Stimulated activated CD8-positive, alpha-beta memory T cell treated with anti-CD3 and anti-CD28 coated beads, Interleukin-2, amount 100 ng/mL, for 48 hours (primary cell): ENCODE measurements at regions not wholly inside any gene's neighbourhood (a gene's known extent, or its start where the extent isn't known, plus 50 kb on each side); places are given as distances from the start of the nearest gene placed in this dataset.
A peak's percentile ranks its signal among the peaks of the same experiment; 100 is the strongest.
"Not testable (repeated sequence)": the region's sequence is repeated elsewhere in the genome, so short reads cannot be mapped to it uniquely, and the experiment has no call there.

Experiments used
- DNase-seq, 2 donors: peaks; one replicate each; pipeline ENCODE4 v3.0.0-alpha.2; 2020; ENCODE audit warnings: low read depth in 2 of 2

DNA sequence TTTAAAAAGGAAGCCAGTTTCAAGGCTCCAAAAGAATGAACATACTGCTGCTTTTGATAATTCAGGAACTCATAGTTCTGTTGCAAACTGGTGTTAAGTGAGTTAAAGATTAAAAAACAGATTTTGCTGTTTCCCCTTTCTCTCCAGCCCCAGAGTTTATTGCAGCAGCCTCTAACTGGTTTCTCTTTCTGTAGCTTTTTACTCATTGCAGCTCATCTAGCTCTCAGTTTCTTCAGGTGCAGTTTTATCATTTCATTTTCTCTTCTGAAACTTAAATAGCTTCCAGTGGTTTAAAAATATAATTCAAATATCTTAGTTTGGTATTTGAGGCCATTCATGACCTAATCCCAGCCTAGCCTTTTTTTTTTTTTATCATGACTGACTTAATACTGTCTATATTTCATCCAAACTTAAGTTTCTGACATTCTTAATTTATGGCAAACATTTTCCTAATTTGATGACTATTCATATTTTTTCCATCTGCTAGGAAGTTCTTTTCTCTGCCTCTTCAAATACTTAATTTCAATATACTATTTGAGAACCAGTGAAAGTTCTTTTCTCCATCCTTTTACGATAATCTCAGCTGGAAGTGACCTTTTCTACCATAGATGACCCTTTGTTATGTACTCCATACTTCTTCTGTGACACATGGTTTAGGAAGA lies 252.7 kb upstream of the GRIA1 start:
- DNase-seq, result no peak

DNA sequence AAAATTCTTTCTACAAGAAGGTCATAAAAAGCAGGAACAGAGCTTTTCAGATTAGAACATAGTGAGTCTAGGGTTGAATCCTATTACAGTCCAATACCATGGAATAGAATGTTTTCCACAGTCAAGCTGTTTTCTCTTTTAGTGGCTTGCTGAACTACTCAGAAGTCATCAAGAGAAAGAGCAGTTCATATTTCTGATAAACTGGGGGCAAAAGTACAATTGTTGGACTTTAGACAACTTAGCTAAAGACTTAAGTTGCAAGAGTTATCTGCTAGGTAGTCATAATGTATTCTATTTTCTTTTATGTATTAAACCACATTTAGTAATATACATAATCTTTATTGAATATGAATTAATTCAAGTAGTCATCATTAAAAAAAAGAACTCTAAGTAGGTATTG lies 233.1 kb upstream of the GRIA1 start:
- no peak for DNase-seq

DNA sequence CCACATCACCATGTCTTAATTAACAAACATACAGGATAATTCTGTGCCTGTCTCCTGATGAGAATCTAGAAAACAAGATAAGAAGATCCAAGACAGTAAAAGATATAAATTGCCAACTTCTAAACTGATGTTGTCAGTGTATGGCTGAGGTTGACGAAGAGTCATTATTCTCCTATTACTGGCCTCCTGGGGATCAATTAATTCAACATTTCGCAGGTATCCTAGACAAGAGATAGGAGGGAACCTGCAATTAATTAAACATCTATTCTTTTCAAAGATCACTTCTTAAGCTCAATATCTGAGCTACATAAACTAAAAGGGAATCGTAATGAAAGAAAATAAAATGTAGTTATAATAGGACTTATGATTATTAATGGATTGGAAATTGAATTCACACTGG lies 232.0 kb upstream of the GRIA1 start:
- DNase-seq, result no peak

DNA sequence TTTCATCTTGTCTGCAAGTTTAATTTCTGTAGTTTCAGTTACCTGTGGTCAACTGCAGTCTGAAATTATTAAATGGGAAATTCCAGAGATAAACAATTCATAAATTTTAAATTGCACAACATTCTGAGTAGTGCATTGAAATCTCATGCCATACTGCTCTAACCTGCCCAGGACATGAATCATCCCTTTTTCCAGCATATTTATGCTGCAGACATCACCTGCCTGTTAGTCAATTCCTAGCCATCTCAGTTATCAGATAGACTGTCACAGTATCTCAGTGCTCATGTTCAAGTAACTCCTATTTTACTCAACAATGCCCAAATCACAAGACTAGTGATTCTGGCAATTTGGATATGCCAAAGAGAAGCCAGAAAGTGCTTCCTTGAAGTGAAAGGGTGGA lies 223.0 kb upstream of the GRIA1 start:
- no peak for DNase-seq

DNA sequence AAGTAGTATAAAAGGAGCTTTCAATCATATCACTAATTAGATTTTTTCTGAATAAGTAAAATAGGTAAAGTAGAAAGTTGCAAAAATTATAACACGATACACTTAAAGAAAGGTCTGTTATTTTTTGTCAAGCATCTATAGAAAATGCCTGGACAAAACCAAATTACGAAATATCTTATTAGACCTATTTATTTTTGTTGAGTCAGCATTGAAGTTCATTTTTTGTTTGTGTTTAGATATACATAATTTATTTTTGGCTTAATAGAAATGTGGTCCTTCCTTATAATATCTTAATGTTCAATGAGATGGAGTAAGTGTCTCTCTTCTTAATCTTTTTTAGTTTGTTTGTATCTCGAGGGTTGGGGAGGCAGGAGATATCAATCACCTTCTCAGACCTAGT lies 214.8 kb upstream of the GRIA1 start:
- DNase-seq, result no peak

DNA sequence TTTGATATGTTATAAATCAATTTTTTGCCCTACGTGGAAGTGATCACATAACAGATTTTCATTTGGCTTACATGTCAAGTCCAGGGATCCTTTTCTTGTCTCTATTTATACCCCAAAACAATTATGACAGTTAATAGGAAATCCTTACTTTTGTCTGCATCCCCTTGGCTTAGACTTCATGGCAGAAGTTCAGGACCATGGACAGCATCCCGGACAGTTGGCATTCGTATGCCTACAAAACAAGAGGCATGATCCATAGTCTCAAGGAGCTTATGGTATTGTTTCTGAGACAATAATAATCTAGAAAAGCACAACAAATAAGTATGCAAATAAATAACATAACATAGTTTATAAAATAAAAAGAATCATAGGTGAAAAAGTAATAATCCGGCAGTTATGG lies 214.3 kb upstream of the GRIA1 start:
- no peak for DNase-seq

DNA sequence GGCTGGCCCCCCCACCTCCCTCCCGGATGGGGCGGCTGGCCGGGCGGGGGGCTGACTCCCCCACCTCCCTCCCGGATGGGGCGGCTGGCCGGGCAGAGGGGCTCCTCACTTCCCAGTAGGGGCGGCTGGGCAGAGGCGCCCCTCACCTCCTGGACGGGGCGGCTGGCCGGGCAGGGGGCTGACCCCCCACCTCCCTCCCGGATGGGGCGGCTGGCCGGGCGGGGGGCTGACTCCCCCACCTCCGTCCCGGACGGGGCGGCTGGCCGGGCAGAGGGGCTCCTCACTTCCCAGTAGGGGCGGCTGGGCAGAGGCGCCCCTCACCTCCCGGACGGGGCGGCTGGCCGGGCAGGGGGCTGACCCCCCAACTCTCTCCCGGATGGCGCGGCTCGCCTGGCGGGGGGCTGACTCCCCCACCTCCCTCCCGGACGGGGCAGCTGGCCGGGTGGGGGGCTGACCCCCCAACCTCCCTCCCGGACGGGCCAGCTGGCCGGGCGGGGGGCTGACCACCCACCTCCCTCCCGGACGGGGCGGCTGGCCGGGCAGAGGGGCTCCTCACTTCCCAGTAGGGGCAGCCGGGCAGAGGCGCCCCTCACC lies 194.1 kb upstream of the GRIA1 start:
- not testable (repeated sequence) for DNase-seq

DNA sequence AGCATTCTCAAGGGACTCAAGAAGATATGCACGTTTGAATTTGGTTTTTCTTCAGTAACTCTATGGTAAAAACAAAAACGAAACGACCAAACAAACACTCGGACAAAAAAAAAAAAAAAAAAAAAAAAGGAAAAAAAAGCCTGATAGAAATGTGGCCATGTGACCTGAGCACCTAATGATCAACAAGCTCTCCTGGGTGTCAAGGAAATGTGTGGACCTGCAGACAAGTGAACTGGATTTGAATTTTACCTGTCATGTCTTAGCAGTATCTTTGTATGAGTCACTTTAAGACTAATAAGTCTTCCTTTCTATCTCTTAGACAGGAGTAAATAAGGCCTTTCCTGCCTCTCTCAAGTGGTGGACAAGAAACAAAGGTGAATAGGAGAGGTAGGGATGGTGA lies 190.6 kb upstream of the GRIA1 start:
- DNase-seq, result no peak

DNA sequence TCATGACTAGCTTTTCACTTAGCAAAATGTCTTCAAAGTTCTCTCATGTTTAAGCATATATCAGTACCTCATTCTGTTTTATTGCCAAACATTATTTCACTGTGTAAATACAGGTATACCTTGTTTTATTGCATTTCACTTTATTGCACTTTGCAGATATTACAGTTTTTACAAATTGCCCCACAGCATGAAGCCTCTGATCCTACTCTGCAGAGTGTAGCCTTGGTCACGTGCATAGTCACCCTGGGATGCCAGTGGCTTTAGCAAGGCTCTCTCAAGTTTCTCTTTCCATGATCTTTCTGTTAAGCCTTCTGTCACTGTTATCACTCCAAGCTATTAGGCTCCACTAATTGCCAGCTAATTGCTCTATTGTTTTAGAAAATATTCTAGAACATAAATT lies 182.2 kb upstream of the GRIA1 start:
- DNase-seq, result no peak

DNA sequence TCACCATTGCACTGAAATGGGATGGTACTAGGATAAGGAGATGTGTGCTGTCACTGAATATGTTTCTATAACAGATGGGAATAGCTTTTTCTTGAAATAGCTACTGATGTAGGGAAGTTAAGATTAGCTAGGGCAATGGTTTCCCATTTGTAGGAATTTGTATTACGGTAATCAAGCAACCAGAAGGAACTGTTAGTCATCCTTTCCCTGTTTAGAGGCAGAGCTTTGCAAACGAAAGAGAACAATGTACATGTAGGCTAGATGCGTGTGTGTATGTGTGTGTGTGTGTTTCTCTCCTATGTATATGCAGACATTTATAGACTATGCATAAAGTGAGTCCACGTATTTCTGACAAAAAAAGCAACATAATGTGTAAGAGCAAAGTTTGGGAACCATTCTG lies 171.9 kb upstream of the GRIA1 start:
- DNase-seq, result no peak

DNA sequence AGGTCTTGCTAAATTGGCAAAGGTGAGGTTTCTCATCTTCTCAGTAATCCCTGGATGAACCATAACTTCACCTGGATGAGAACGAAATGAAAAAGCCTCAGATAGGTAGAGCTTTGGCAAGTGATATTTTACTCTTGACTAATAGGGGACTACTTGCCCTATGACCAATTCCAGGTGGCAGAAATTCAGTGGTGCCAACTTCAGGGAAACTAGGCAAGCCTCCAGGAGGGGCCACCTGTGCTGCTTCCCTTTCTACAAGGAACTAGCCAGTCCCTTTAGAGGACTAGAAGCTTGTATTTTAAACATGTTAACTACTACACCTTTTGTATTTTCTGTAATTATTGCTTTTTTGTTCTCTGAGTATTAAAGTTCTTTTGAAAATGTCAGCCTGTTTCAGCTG lies 169.0 kb upstream of the GRIA1 start:
- DNase-seq, result no peak

DNA sequence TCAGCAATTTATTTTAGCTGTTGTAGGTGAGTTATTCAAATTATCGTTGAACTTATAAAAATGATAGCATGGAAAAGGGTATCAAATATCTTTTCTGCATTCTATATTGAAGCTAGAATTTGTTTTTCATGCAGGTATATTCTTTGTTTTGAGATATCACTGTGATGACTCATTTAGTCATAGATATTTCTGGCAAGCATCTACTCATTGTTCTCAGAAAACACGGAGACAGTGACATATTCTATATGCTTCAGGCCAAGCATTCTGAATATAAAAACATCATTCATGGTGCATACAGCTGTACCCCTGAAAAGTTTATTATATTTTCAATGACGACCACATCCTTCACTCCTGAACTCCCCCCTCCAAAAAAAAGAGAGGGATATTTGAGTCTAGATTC lies 150.3 kb upstream of the GRIA1 start:
- no peak for DNase-seq

DNA sequence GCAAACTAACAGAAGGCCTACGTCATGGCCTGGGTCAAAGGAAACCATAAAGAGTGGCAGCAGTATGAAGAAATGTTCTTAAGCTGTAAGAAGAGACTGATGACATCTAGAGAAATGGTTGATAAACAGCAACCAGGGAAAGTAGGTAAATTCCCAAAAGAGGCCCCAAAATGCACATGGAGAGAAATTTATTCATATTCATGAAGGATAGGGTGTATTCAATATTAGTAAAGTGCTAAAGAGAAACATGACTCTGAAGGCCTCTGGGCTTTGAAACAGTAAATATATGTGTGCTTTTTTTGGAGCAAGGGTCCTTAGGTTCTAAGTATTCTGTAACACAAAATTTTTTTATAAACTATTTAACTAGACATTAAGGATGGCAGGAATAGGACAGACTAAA lies 149.7 kb upstream of the GRIA1 start:
- DNase-seq, result no peak

DNA sequence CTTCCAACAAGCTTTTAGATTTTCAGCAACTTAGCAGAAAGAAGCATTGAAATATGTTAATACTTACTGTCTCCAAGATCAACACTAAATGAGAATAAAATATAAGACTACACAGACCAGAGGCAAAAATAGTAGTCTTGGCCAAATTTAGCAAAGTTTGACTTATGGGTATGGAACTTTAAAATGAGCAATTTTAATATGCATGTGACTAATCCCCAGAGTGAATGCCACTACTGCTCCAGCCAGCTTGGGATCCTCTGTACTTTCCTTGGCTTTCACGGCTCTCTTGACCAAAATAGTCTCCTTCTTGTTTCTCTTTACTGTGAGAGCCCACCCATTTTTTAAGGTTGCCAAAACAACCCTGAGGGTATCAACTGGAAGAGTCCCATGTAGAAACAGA lies 148.0 kb upstream of the GRIA1 start:
- DNase-seq, result no peak

DNA sequence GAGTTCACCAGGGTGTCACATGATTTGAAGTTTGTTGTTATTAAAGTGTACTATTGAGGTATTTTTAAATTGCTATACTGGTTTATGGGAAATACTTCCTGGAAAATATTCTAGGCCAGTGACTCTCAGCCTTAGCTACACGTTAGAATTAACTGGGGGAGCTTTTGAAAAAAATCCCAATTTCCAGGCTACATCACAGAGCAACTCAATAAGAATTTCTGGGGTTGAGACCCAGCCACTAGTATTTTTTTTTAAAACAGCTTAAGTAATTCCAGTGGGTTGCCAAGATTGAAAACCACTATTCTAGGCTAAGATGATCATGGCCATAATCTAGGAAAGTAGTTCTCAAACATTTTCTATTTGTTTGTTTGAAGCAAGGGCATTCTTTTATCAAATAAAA lies 142.9 kb upstream of the GRIA1 start:
- DNase-seq, result no peak

DNA sequence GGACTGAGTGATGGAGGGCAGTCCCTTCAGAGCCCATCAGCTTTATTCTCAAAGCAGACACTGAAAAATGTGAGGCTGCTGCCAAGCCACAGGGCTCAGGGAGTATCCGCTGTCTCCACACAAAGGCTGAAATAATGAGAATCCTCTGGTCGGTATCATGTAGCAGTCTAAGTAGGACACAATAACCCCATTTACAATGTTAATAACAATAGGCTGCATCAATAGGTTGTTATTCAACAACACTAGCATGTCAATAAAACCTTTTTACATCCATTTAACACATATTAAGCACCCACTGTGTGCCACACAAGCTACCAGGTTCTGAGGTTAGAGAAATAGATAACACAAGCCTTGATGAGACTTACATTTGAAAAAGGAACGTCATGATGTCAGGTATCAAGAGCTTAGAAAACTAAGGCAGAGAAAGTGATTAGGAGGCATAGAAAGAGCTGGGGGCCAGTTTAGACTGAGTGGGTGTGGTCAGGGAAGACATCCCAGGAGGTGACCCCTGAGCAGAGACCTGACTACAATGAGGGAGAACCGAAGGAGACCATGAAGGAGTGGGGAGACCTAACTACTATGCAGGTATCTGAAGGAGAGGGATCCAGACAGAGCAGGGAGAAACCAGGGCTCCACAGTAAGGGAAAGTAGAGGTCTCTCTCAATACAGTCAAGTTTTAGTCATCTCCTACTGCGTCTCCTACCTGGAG lies 140.1 kb upstream of the GRIA1 start:
- no peak for DNase-seq

DNA sequence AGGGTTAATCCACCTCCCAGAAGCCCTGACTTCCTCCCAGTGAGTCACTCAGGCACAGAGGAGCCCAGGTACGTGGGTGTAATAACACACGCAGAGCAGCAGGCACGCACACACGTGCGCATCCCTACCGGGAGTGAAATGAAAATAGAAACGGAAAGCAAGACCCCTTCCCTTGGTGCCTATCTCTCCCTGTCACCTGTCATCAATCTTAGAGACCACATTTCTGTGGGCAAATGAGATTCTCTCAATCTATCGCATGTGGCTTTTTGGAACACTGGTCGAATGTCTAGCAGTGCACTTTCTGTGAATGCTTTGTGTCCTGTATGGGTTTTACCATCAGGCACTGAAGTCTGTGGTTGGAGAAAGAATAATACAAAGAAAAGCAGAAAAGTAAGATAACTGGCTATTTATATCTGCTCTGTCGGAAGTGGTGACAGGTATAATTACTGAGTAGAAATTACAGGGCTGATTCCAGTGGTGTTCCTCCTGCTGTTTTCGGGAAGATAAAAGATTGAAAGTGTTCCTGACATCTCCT lies 137.7 kb upstream of the GRIA1 start:
- DNase-seq, result peak in 1 of 2 donors; percentile 1

DNA sequence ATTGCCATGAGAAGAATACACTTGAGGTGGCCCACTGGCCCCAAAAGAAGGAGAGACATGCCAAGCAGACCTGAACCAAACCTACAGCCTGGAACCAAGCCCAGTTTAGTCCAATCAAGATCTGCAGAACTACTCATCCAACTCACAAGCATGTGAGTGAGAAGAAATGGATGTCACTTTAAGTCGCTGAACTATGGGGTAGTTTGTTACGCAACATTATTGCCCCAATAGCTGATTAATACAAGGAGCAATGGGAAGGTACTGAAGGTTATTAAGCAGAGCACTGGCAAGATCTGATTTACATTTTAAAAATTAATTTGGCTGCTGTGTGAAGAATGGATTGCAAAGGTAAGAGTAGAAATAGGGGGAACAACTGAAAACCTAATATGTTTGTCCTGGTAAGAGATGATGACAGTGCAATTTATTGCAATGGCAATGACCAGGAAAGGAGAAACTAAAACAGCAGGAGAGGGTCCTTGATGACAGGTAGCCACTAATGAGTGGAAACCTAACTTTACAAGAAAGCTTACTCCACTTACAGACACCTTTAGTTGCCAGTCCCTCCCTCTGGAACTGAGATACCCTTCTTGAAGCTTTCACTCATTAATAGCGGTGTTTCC lies 132.9 kb upstream of the GRIA1 start:
- no peak for DNase-seq

DNA sequence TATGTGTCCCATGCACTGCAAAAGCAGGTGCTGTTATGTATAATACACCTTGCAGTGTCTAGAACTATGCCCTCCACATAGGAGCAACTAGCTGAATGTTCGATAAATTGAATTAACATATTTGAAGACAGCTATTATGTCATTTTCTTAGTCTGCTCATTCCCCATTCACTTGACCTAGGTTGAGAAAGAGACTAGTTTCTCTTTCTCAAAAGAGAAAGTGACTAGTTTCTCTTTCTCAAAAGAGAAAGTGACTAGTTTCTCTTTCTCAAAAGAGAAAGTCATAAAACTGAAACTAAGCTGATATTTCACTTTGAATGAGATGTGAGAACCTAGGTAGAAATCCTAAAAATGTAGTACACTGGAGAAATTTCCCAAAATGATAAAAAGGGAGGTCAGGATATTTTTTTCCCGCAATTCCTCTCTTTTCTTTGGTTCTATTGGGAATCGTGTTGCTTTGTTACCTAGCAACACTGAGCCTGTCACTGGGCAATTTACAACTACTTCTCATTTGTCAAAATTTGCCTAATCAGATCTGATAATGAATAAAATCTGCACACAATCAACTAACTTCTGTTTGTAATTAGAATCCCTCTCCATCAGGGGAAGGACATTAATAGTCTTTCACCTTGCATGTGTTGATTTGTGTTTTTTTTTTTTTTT lies 132.0 kb upstream of the GRIA1 start:
- DNase-seq, result no peak

DNA sequence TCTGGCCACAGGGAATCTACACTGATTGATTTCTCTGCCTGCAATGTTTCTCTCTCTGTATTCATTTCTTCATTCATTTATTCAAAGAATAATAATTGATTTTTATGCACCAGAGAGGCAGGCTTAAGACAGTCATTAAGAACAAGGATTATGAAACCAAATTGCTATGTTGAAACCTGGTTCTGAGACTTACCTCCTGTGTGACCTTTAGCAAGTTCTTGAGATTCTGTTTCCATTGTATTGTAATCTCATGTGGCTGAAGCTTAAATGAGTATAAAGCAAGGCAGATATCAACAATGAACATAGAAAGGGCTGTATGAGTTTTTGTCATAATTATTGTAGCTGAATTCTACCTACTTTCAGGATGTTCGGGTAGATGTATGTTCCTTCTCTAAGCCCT lies 129.6 kb upstream of the GRIA1 start:
- no peak for DNase-seq

DNA sequence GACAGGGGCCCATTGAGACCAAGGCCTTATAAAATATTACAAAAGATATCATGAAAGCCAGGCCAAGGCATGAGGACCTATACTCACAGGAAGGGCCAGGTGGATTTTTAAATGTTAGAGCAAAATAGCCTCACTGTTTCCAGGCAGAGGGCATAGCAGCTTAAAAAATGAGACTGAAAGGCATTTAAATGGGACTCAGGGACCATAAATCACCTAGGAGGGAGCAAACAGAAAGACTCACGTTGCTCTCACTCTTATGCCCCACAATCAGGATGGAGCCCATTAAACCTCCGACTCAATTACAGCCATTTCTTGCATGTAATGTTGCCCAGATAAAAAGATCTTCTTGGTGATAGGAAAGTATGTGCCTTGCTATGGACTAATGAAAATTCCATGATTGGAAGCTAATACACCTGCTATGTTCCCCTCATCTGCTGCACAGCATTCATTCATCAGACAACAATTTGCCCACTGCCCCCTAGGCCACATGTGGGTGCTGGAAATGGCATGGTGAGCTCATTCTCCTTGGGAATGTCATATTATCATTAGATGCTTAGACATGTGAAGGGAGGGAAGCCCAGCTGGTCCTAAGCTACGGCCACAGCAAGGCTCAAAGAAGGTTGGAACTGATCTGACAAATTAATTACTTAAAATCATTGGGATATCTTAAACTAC lies 128.6 kb upstream of the GRIA1 start:
- DNase-seq, result no peak

DNA sequence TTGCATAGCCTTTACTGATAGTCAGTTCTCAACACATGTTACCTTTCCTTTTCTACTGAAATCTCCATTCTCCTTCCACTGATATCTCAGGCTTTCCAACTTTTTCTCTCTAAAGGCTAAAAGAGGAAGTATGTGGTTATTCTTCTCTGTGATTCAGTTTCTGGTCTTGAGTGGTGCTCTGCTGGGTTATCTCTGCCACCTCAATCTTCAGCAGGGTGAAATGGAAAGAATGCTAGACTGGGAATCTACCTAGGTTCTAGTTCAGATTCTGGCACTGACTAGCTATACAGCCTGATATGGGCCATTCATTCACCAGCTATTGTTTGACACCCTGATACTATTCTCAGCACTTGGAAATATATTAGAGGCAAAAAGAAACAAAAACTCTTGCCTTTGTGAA lies 124.9 kb upstream of the GRIA1 start:
- no peak for DNase-seq
